DND-41 (cell line): ENCODE measurements at regions not wholly inside any gene's neighbourhood (a gene's known extent, or its start where the extent isn't known, plus 50 kb on each side); places are given as distances from the start of the nearest gene placed in this dataset.
"Not testable (repeated sequence)": the region's sequence is repeated elsewhere in the genome, so short reads cannot be mapped to it uniquely, and the experiment has no call there.

ENCODE experiments used
- EZH2 ChIP-seq: IDR thresholded peaks from 3 replicates; pipeline ENCODE4 v1.6.1; 2012; ENCODE audit warnings: borderline replicate concordance, low read depth, mild to moderate bottlenecking, moderate library complexity, low read length, inconsistent platforms; ENCODE audit not compliant: severe bottlenecking
- TF ChIP-seq, protein P1 (sequence below): IDR thresholded peaks from 2 replicates; pipeline ENCODE4 v1.5.1; 2012; ENCODE audit warnings: borderline replicate concordance, low read length, moderate library complexity, mild to moderate bottlenecking; ENCODE audit not compliant: poor library complexity, severe bottlenecking; ENCODE audit errors: extremely low read depth

DNA sequence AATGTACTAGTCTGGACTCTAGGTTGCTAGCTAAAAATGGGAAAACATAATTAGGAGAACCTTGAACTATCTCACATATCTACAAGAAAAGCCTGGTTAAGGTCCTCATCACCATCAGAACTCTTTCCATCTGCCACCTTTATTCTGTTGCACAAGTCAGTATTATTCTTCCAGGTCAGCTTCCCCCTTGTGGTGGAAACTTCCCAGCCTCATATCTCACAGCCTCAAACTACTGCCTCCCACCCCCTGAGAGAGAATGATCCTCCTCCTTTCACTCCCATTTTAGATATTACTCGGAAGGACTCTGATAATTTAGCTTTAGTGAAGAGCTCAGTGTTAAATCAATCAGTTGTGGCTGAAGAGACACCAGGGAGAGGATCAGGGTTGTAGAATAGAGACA is 197.3 kb downstream of the ZNF92 start:
- TF ChIP-seq, protein P1, sequence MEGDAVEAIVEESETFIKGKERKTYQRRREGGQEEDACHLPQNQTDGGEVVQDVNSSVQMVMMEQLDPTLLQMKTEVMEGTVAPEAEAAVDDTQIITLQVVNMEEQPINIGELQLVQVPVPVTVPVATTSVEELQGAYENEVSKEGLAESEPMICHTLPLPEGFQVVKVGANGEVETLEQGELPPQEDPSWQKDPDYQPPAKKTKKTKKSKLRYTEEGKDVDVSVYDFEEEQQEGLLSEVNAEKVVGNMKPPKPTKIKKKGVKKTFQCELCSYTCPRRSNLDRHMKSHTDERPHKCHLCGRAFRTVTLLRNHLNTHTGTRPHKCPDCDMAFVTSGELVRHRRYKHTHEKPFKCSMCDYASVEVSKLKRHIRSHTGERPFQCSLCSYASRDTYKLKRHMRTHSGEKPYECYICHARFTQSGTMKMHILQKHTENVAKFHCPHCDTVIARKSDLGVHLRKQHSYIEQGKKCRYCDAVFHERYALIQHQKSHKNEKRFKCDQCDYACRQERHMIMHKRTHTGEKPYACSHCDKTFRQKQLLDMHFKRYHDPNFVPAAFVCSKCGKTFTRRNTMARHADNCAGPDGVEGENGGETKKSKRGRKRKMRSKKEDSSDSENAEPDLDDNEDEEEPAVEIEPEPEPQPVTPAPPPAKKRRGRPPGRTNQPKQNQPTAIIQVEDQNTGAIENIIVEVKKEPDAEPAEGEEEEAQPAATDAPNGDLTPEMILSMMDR = not testable (repeated sequence)
- TF ChIP-seq EZH2 = not testable (repeated sequence)
